Activated CD4-positive, CD25-positive, alpha-beta regulatory T cell (primary cell): ENCODE measurements at regions not wholly inside any gene's neighbourhood (a gene's known extent, or its start where the extent isn't known, plus 50 kb on each side); places are given as distances from the start of the nearest gene placed in this dataset.

ENCODE experiments used
- DNase-seq, 4 experiments: peaks; one replicate each; lab custom pipeline; 2025; lab: John Stamatoyannopoulos, UW

DNA sequence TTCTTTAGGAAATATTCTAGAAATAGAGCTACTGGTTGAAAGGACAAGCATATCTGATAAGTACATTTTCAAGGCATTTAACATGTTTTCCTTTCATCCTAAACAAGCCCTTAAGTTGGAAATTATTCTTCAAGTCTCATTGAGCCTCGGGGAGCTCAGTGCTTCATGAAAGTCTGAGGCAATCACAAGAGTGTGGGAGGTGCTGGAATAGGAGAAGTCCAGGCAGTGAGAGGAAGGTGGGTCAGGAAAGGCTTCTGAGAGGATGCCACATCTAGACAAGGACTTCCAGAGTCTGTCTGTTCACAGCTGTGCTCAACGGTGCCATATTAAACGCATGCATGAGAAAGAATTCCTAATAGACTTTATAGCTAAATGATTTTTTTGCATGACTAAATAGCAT is 69.8 kb downstream of the CD83 start:
- no peak for DNase-seq

- DNase-seq, result no peak
Observed at GRCh38 chr6:14189074-14189473, 71.5 kb downstream of the CD83 start.

DNA sequence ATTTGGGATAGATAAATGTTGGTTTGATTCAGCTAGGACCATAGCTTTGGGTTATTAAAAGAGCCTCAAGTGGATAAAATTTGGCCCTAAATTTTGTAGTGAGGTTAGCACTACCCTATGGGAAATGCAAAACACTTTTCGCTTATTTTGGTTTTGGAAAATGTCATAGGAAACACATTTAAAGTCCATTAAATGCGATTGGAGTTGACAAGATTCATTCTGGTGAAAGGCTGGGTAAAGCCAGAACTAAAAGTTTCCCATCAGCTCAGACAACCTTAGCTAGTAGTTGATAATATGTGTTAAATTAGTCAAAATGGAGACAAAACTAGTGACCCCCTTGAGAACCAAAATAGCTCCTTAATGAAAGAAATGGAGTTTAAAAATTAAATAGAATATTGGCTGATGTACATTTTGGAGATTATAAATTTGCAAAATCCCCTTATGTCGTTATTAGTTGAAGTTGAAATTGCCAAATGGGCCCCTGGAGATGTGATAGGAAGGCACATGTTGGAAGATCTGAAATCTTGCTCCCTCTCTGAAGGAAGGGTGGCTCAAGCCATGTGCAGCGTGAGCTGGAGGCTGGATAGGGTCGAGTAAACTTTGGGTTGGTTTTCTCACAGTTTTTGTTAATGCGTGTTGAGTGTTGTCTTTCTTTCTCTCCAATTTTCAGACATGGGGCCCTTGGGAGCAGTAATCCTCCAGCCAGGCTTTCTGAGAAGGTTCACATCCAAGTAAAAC is 72.8 kb downstream of the CD83 start:
- DNase-seq, result no peak

DNA sequence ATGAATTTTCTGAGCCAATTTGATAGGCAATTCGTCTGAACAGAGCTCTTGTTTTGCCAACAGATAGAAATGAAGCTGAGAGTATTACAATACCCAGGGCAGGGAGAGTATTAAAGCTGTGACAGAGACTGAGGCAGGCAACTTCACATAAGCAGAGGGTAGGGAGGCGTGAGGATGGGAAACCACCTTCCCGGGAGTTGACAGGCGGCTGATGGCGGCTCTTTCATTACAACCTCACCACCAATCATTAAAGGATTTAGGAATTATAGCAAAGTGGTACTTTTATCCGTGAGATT is 73.3 kb downstream of the CD83 start:
- DNase-seq, result no peak

DNA sequence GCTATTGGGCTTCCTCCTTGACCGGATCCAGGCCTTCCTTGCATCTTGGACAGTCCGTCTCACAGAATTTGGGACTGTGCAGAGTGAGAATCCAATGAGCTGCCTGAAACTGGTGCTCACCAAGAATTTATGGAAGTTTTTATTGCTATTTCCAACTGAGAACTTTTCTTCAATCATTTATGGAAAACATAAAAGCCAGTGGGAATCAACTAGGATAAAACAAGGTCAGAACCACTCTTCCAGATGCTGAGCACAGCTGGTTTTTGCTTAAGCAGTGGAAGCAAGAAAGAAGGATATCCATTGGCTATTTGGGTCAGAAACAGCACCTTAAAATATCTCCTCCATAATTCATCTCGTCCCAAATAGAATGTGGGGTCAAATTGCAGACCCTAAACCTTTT is 74.2 kb downstream of the CD83 start:
- no peak for DNase-seq

DNA sequence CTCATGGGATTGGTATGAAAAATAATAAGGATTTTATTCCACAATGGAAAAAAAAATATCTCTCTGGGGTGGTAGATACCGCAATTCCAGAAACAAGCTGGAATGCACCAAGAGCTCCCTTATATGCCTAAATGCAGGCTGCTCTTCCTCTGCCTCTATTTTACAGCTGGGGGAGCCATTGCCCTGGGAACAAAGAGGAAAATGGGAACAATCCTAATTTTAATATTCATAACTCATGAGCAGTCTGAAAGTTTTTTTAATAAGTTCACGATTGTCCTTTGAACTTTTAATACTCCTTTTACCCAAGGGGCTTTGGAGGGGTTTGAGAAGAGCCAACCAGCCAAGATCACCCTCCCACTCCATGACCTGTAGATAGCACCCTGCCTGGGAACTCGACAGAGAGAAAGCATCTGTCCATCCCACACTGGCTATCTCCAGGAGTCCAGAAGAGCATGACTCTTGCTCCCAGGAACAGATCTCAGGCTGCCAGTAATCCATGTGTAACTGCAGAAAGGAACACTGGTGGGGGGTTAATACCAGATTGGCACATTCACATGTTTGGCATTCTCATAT is 74.7 kb downstream of the CD83 start:
- no peak for DNase-seq

GRCh38 chr6:14193524-14193923 is 76.0 kb downstream of the CD83 start:
- no peak for DNase-seq

GRCh38 chr6:14194483-14194882 is 76.9 kb downstream of the CD83 start:
- no peak for DNase-seq

GRCh38 chr6:14194976-14195375 is 77.4 kb downstream of the CD83 start:
- DNase-seq, result no peak

DNA sequence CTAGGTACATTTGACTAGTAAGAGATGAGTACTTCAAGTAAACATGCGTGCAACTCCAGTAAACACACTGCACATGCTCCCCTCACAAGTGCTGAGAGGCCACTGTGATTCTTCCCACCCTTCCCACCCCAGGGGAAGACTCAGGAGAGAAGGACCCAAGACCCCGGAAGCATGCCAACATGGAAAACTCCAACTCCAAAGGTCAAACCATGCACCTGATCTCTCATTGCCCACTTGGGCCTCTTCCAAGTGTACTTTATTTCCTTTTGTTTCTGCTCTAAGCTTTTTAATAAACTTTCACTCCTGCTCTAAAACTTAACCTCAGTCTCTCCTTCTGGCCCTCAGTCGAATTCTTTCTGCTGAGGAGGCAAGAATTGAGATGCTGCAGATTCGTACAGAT is 78.5 kb downstream of the CD83 start:
- no peak for DNase-seq

GRCh38 chr6:14197118-14197517 is 79.5 kb downstream of the CD83 start:
- no peak for DNase-seq

GRCh38 chr6:14200047-14200446 is 82.5 kb downstream of the CD83 start:
- DNase-seq, result no peak

GRCh38 chr6:14202947-14203346 is 85.4 kb downstream of the CD83 start:
- DNase-seq, result no peak

GRCh38 chr6:14206391-14206790 is 88.8 kb downstream of the CD83 start:
- no peak for DNase-seq

DNA sequence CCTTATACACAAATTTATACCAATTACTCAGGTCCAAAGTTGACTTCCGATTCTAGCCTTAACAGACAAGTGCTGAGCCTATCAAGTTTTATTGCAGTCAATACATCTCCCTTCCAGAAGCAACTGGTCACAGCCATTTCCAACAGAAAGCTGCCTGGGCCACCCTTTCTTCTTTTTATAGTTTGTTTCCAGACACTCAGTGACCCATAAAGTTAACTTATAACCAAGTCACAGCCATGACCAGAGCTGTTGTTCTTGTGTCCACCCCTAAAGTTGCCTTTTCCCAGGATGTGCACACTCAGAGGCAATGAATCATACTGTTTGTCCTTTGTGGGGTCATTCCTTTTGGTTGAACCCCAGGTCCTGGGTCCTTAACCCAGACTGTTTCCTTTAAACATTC is 89.9 kb downstream of the CD83 start:
- no peak for DNase-seq

DNA sequence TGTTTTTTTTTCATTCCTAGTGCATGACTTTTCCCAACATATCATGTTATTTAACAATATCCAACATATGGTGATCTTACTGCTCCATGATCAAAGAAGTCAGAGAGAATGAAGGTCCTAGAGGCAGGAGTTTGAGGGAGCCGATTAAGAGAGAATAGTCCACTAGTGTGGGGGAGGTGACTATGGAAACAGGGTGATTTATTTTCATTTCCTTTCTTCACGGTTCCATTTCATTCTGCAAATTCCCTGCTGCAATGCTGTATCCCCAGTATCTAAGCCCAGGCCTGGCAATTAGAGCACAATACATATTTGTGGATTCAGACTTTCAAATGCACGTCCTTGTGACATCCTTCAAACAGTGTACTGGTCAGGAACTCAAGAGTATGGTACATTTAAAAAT is 91.4 kb downstream of the CD83 start:
- DNase-seq, result no peak

- DNase-seq, result no peak
Observed at GRCh38 chr6:14210077-14210476, 92.5 kb downstream of the CD83 start.

- DNase-seq, result peak; percentile 81 to 86 (median 84)
Observed at GRCh38 chr6:14210663-14211561, 93.3 kb downstream of the CD83 start.

GRCh38 chr6:14211562-14211942 is 94.0 kb downstream of the CD83 start:
- DNase-seq, result peak in 2 of 4 experiments; percentile 3 to 17

DNA sequence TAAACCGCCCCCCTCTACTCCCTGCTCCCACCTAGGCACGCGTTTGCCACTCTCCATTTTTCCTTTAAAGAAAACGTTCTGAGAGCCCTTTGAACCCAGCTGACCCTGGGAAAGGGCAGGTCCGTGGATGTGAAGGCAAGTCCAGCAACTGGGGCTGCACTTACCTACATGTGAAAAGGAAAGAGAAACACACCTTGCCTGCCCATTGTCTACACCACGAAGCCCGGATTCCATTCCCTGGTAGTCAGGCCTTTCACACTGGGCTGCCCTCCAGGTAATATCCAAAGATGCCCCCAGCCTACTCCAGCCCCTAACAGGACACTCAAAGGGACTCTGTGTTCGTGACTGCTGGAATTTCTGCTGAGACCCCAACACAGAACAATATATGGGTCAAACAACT is 94.4 kb downstream of the CD83 start:
- no peak for DNase-seq

DNA sequence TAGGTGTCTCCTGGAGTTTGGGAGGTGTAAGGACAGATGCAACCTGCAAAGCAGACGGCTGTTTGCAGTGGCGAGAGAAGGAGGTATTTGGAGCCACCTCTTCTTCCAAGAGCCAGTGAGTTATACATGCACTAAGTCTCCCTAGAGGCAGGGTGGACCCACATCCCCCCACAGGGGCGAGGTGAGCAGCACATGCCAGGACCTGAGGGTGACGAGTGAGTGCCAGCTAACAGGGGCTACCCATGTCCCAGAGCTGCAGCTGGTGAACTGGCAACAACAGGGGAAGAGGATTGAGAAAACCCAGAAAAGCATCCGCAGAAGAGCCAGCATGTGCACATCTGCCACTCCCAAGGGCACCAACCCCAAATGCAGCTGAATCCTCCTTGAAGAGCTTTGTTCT is 95.1 kb downstream of the CD83 start:
- DNase-seq, result no peak

- DNase-seq, result no peak
Observed at GRCh38 chr6:14216946-14217684, 99.5 kb downstream of the CD83 start.
